AG09319 (cell line): ENCODE measurements at regions not wholly inside any gene's neighbourhood (a gene's known extent, or its start where the extent isn't known, plus 50 kb on each side); places are given as distances from the start of the nearest gene placed in this dataset.

Experiments used
- DNase-seq: peaks from one replicate; pipeline ENCODE4 v3.0.0-alpha.2; 2010; ENCODE audit warnings: low read depth; ENCODE audit errors: extremely low read depth
- CTCF ChIP-seq: IDR thresholded peaks from 2 replicates; pipeline ENCODE4 v1.5.1; 2011; ENCODE audit warnings: low read depth, mild to moderate bottlenecking, inconsistent platforms, low read length, moderate library complexity

GRCh38 chr1:200252531-200252930 is 157.3 kb downstream of the ZNF281 start:
- TF ChIP-seq CTCF, result no peak
- DNase-seq, result no peak

GRCh38 chr1:200250469-200250868 is 159.4 kb downstream of the ZNF281 start:
- no peak for TF ChIP-seq CTCF

GRCh38 chr1:200248541-200248940 is 161.3 kb downstream of the ZNF281 start:
- TF ChIP-seq CTCF, result no peak
- DNase-seq, result no peak

More at GRCh38 chr1:200250469-200250868, 159.4 kb downstream of the ZNF281 start:
- DNase-seq, result no peak

GRCh38 chr1:200247518-200247917 is 162.3 kb downstream of the ZNF281 start:
- TF ChIP-seq CTCF, result no peak
- no peak for DNase-seq

- TF ChIP-seq CTCF, result no peak
- DNase-seq, result no peak
These were observed 164.4 kb downstream of the ZNF281 start for GRCh38 chr1:200245473-200245872.

GRCh38 chr1:200243042-200243437 is 166.8 kb downstream of the ZNF281 start:
- no peak for DNase-seq
- no peak for TF ChIP-seq CTCF

- DNase-seq, result no peak
- no peak for TF ChIP-seq CTCF
These were observed 167.5 kb downstream of the ZNF281 start for GRCh38 chr1:200242110-200243041.
